ENCODE measurements at regions not wholly inside any gene's neighbourhood (a gene's known extent, or its start where the extent isn't known, plus 50 kb on each side); places are given as distances from the start of the nearest gene placed in this dataset.

- no peaks in the 10 kb centered on the region for H3K27me3 ChIP-seq
- no peaks in the 10 kb centered on the region for H3K4me1 ChIP-seq
- 54 to 56% methylated on average over 2 of the region's 2 CpGs for whole genome bisulfite sequencing, 2 donors
- no peaks in the 10 kb centered on the region for H3K9me3 ChIP-seq
- ATAC-seq: no peak
- FAIRE-seq: no peak
- H3K27ac ChIP-seq: no peak overlapping the region
- intact Hi-C loops (cut with DNase I): no loop called here
- DNase-seq: no peak
- H3K36me3 ChIP-seq: no peaks in the 10 kb centered on the region
- no peak for TF ChIP-seq CTCF (IDR thresholded peaks at IDR 0.05)
- no peak overlapping the region for H3K4me3 ChIP-seq
Observed at GRCh38 chr12:114119316-114119715, 153.2 kb upstream of the RBM19 start.

- Histone ChIP-seq H3K27ac (no peak overlapping the region), H3K4me3 (no peak overlapping the region), H3K36me3 (no peaks in the 10 kb centered on the region), H3K27me3 (no peaks in the 10 kb centered on the region), H3K9me3 (no peaks in the 10 kb centered on the region), H3K4me1 (no peaks in the 10 kb centered on the region)
- DNase-seq (no peak), FAIRE-seq (no peak), ATAC-seq (no peak)
- WGBS, 2 donors: 51 to 60% methylated on average over 1 of the region's 1 CpG
- intact Hi-C loops (cut with DNase I): no loop called here
- TF ChIP-seq CTCF (IDR thresholded peaks at IDR 0.05): no peak
Observed at GRCh38 chr12:114096461-114096860, 130.3 kb upstream of the RBM19 start.

GRCh38 chr12:114093520-114093919, 127.4 kb upstream of the RBM19 start:
- Histone ChIP-seq H3K9me3 (no peaks in the 10 kb centered on the region), H3K27ac (no peak overlapping the region), H3K4me3 (no peak overlapping the region), H3K27me3 (no peaks in the 10 kb centered on the region), H3K36me3 (no peaks in the 10 kb centered on the region), H3K4me1 (no peaks in the 10 kb centered on the region)
- FAIRE-seq (no peak), ATAC-seq (no peak), DNase-seq (no peak)
- 45 to 54% methylated on average over 3 of the region's 3 CpGs for WGBS, 2 donors
- no peak for TF ChIP-seq CTCF (IDR thresholded peaks at IDR 0.05)
- intact Hi-C loops (cut with DNase I): no loop called here

GRCh38 chr12:114092981-114093380, 126.9 kb upstream of the RBM19 start:
- no peak for ATAC-seq
- WGBS, 2 donors: 37 to 39% methylated on average over 2 of the region's 2 CpGs
- no peak for FAIRE-seq
- no peak overlapping the region for H3K27ac ChIP-seq
- intact Hi-C loops (cut with DNase I): no loop called here
- H3K9me3 ChIP-seq: no peaks in the 10 kb centered on the region
- no peaks in the 10 kb centered on the region for H3K27me3 ChIP-seq
- no peak for TF ChIP-seq CTCF (IDR thresholded peaks at IDR 0.05)
- no peaks in the 10 kb centered on the region for H3K36me3 ChIP-seq
- H3K4me1 ChIP-seq: no peaks in the 10 kb centered on the region
- no peak for DNase-seq
- H3K4me3 ChIP-seq: no peak overlapping the region

GRCh38 chr12:114090211-114090610, 124.1 kb upstream of the RBM19 start:
- Histone ChIP-seq H3K9me3 (no peaks in the 10 kb centered on the region), H3K27ac (no peak overlapping the region), H3K4me1 (no peaks in the 10 kb centered on the region), H3K27me3 (no peaks in the 10 kb centered on the region), H3K4me3 (no peak overlapping the region), H3K36me3 (no peaks in the 10 kb centered on the region)
- TF ChIP-seq CTCF (IDR thresholded peaks at IDR 0.05): no peak
- DNase-seq (no peak), FAIRE-seq (no peak), ATAC-seq (no peak)
- intact Hi-C loops (cut with DNase I): no loop called here
- 43 to 56% methylated on average over 5 of the region's 5 CpGs for WGBS, 2 donors
